GM23248 (cell line): ENCODE measurements at regions not wholly inside any gene's neighbourhood (a gene's known extent, or its start where the extent isn't known, plus 50 kb on each side); places are given as distances from the start of the nearest gene placed in this dataset.

Experiments
- DNase-seq: peaks from one replicate; pipeline ENCODE4 v3.0.0-alpha.2; 2015
- H2AFZ ChIP-seq: fragments of 200-600 bp; sonication (generic); 2 replicates; pipeline ENCODE4 v1.6.1; 2016; ENCODE audit warnings: antibody characterized with exemption
- H3F3A ChIP-seq: fragments of 200-600 bp; sonication (generic); 2 replicates; pipeline ENCODE4 v1.6.1; 2016; ENCODE audit warnings: mild to moderate bottlenecking, antibody characterized with exemption, mixed run types; ENCODE audit not compliant: insufficient read depth
- H3K27ac ChIP-seq: fragments of 200-600 bp; sonication (generic); 2 replicates; pipeline ENCODE4 v1.5.1; 2016; ENCODE audit warnings: mild to moderate bottlenecking
- H3K27me3 ChIP-seq: fragments of 200-600 bp; sonication (generic); replicated peaks from 2 replicates; pipeline ENCODE4 v1.6.1; 2016; ENCODE audit warnings: mild to moderate bottlenecking; ENCODE audit not compliant: insufficient read depth
- H3K36me3 ChIP-seq: fragments of 200-600 bp; sonication (generic); 2 replicates; pipeline ENCODE4 v1.6.1; 2016; ENCODE audit warnings: low read depth, mild to moderate bottlenecking
- H3K4me1 ChIP-seq: fragments of 200-600 bp; sonication (generic); 2 replicates; pipeline ENCODE4 v1.6.1; 2016; ENCODE audit warnings: mild to moderate bottlenecking; ENCODE audit not compliant: insufficient read depth
- H3K4me2 ChIP-seq: fragments of 200-600 bp; sonication (generic); one replicate; pipeline ENCODE4 v1.6.1; 2016; ENCODE audit warnings: mild to moderate bottlenecking; ENCODE audit not compliant: unreplicated experiment
- H3K4me3 ChIP-seq: fragments of 200-600 bp; sonication (generic); 2 replicates; pipeline ENCODE4 v1.5.1; 2016; ENCODE audit warnings: mild to moderate bottlenecking
- H3K79me2 ChIP-seq: fragments of 200-600 bp; sonication (generic); 2 replicates; pipeline ENCODE4 v1.6.1; 2016; ENCODE audit warnings: mild to moderate bottlenecking; ENCODE audit not compliant: insufficient read depth
- H3K9ac ChIP-seq: fragments of 200-600 bp; sonication (generic); 2 replicates; pipeline ENCODE4 v1.6.1; 2016; ENCODE audit warnings: mild to moderate bottlenecking
- H3K9me2 ChIP-seq: fragments of 200-600 bp; sonication (generic); 2 replicates; pipeline ENCODE4 v1.6.1; 2016; ENCODE audit warnings: mixed run types, mild to moderate bottlenecking, moderate library complexity; ENCODE audit not compliant: insufficient read depth
- H3K9me3 ChIP-seq: fragments of 200-600 bp; sonication (generic); one replicate; pipeline ENCODE4 v1.6.1; 2017; ENCODE audit warnings: low read depth
- H4K20me1 ChIP-seq: fragments of 200-600 bp; sonication (generic); 2 replicates; pipeline ENCODE4 v1.6.0; 2016; ENCODE audit not compliant: insufficient read depth
- EZH2 ChIP-seq: fragments of 200-600 bp; sonication (generic); IDR thresholded peaks from 2 replicates; pipeline ENCODE4 v1.6.1; 2018; ENCODE audit warnings: antibody characterized with exemption, mild to moderate bottlenecking; ENCODE audit not compliant: insufficient read depth, poor library complexity, severe bottlenecking
- EZH2phosphoT487 ChIP-seq: fragments of 200-600 bp; sonication (generic); IDR thresholded peaks from 2 replicates; pipeline ENCODE4 v1.6.1; 2018; ENCODE audit warnings: antibody characterized with exemption, moderate library complexity, mild to moderate bottlenecking, low read depth; ENCODE audit not compliant: insufficient read depth
- WGBS, 2 experiments: methylation state at CpG; one replicate each; pipeline ENCODE4 v1.1.6; 2015 to 2017; ENCODE audit warnings: low lambda C conversion rate in 2 of 2, low coverage in 1 of 2; ENCODE audit errors: missing lambda C conversion rate in 2 of 2; 5-methylcytosine and 5-hydroxymethylcytosine counted together
- in situ Hi-C: fragments of 300-500 bp; cut with MboI; formaldehyde crosslinking; loops from 2 replicates; pipeline ENCODE4 v1.15.0; 2020

DNA sequence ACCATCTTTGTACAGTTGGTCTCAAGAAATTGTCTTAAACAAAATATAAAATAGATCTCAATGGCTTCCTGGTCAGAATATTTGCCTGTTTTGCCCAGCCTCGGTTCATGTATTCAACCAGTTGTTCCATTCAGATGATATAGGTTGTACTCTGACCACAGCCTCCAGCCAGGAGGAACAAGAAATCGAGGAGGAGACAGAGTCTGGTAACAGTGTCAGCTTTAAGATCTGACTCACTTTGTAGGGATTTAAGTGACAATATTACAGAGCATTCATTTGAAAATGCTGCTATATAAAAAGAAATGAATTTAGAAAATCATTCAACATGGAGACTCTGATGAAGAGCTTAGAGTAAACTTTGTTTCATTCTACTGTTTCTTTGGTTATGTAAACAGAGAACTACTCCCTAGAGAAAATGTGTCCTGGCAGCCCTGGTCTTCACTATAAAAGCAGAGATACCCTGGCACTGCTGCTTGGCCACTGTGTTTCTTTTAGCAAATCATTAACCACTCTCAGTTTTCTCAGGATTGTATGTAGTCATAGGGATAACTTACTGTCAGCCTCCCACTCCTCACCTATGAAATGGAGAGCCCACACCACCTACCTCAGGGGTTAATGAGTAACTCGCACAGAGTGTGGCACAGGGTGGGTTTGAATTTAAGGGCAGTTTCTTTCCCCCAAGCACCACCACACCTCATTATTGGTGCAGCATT, 53.5 kb downstream of the PAGE2 start:
- Histone ChIP-seq H3F3A (no peaks in the 10 kb centered on the region), H2AFZ (no peak overlapping the region), H3K27ac (no peak overlapping the region), H3K4me1 (no peaks in the 10 kb centered on the region), H3K79me2 (no peaks in the 10 kb centered on the region), H3K9me3 (no peaks in the 10 kb centered on the region), H3K4me3 (no peak overlapping the region), H3K9ac (no peak overlapping the region), H3K36me3 (no peaks in the 10 kb centered on the region), H3K9me2 (no peaks in the 10 kb centered on the region), H4K20me1 (no peaks in the 10 kb centered on the region), H3K27me3 (no peaks in the 10 kb centered on the region), H3K4me2 (no peak overlapping the region)
- in situ Hi-C loops, result no loop called here
- WGBS, 2 experiments, result 95 to 97% methylated on average over 3 of the region's 3 CpGs
- no peak for DNase-seq
- no peak for TF ChIP-seq EZH2phosphoT487
- no peak for TF ChIP-seq EZH2

GRCh38 chrX:55142919-55143310, 54.1 kb downstream of the PAGE2 start:
- no peaks in the 10 kb centered on the region for H4K20me1 ChIP-seq
- DNase-seq, result no peak
- no peak for TF ChIP-seq EZH2phosphoT487
- TF ChIP-seq EZH2, result no peak
- H3K79me2 ChIP-seq, result no peaks in the 10 kb centered on the region
- 86 to 94% methylated on average over 4 to 6 of the region's 6 CpGs for WGBS, 2 experiments
- no peak overlapping the region for H3K27ac ChIP-seq
- no peak overlapping the region for H3K4me2 ChIP-seq
- H3K27me3 ChIP-seq, result no peaks in the 10 kb centered on the region
- H3F3A ChIP-seq, result no peaks in the 10 kb centered on the region
- H2AFZ ChIP-seq, result no peak overlapping the region
- H3K9ac ChIP-seq, result no peak overlapping the region
- in situ Hi-C loops, result no loop called here
- H3K4me3 ChIP-seq, result no peak overlapping the region
- no peaks in the 10 kb centered on the region for H3K36me3 ChIP-seq
- no peaks in the 10 kb centered on the region for H3K4me1 ChIP-seq
- H3K9me3 ChIP-seq, result no peaks in the 10 kb centered on the region
- no peaks in the 10 kb centered on the region for H3K9me2 ChIP-seq

DNA sequence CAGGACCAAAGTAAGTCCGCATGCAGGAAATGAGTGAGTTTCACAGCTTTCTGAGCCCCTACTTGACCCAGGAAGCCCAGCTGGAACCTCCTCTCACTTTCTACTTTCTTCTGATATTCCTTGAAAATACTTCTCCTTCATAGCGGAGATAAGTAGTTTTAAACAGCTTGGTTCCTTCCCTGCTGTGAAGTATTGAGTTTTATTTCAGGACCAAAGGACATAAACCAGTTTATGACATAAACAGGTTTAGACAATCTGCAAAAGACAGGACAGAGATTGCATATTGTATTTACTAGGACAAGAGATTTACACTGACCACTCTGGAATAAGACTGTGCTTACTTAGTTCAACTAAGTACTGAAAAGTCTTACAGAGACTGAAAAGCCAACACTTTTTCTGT, 54.8 kb downstream of the PAGE2 start:
- Histone ChIP-seq H3K4me2 (no peak overlapping the region), H3K79me2 (no peaks in the 10 kb centered on the region), H3F3A (no peaks in the 10 kb centered on the region), H3K4me1 (no peaks in the 10 kb centered on the region), H3K9ac (no peak overlapping the region), H3K36me3 (no peaks in the 10 kb centered on the region), H3K9me2 (no peaks in the 10 kb centered on the region), H2AFZ (no peak overlapping the region), H3K27ac (no peak overlapping the region), H3K9me3 (no peaks in the 10 kb centered on the region), H4K20me1 (no peaks in the 10 kb centered on the region), H3K27me3 (no peaks in the 10 kb centered on the region), H3K4me3 (no peak overlapping the region)
- DNase-seq, result no peak
- in situ Hi-C loops, result no loop called here
- 59% methylated on average over 2 of the region's 2 CpGs for WGBS, 2 experiments
- TF ChIP-seq EZH2phosphoT487 (no peak), EZH2 (no peak)

GRCh38 chrX:55144697-55145096, 55.9 kb downstream of the PAGE2 start:
- WGBS, 2 experiments, result 93 to 98% methylated on average over 2 of the region's 2 CpGs
- in situ Hi-C loops, result no loop called here
- no peak overlapping the region for H3K4me2 ChIP-seq

GRCh38 chrX:55149242-55149641, 60.4 kb downstream of the PAGE2 start:
- 64 to 73% methylated on average over 3 of the region's 3 CpGs for WGBS, 2 experiments
- no peak overlapping the region for H3K9ac ChIP-seq
- H3F3A ChIP-seq, result no peaks in the 10 kb centered on the region
- in situ Hi-C loops, result no loop called here
- no peaks in the 10 kb centered on the region for H3K36me3 ChIP-seq
- H3K9me3 ChIP-seq, result no peaks in the 10 kb centered on the region
- no peaks in the 10 kb centered on the region for H3K79me2 ChIP-seq
- no peak overlapping the region for H3K4me2 ChIP-seq
- H3K27me3 ChIP-seq, result no peaks in the 10 kb centered on the region
- H4K20me1 ChIP-seq, result no peaks in the 10 kb centered on the region
- TF ChIP-seq EZH2phosphoT487 (no peak), EZH2 (no peak)
- H3K4me1 ChIP-seq, result no peaks in the 10 kb centered on the region
- H2AFZ ChIP-seq, result no peak overlapping the region
- H3K27ac ChIP-seq, result no peak overlapping the region
- DNase-seq, result no peak
- H3K9me2 ChIP-seq, result no peaks in the 10 kb centered on the region
- H3K4me3 ChIP-seq, result no peak overlapping the region

More at GRCh38 chrX:55144697-55145096, 55.9 kb downstream of the PAGE2 start:
- Histone ChIP-seq H3K36me3 (no peaks in the 10 kb centered on the region), H3F3A (no peaks in the 10 kb centered on the region), H3K27me3 (no peaks in the 10 kb centered on the region), H4K20me1 (no peaks in the 10 kb centered on the region), H3K79me2 (no peaks in the 10 kb centered on the region), H2AFZ (no peak overlapping the region), H3K27ac (no peak overlapping the region), H3K4me3 (no peak overlapping the region), H3K9me2 (no peaks in the 10 kb centered on the region), H3K4me1 (no peaks in the 10 kb centered on the region), H3K9ac (no peak overlapping the region), H3K9me3 (no peaks in the 10 kb centered on the region)
- no peak for DNase-seq
- TF ChIP-seq EZH2, result no peak
- no peak for TF ChIP-seq EZH2phosphoT487
